GM12872 (cell line): ENCODE measurements at regions not wholly inside any gene's neighbourhood (a gene's known extent, or its start where the extent isn't known, plus 50 kb on each side); places are given as distances from the start of the nearest gene placed in this dataset.

Experiments
- CTCF ChIP-seq: IDR thresholded peaks from 3 replicates; pipeline ENCODE4 v1.5.1; 2011; ENCODE audit warnings: low read depth, mild to moderate bottlenecking, low read length, moderate library complexity; ENCODE audit not compliant: insufficient read depth

GRCh38 chr9:120338340-120338739 is 241.6 kb downstream of the CDK5RAP2 start:
- no peak for TF ChIP-seq CTCF

DNA sequence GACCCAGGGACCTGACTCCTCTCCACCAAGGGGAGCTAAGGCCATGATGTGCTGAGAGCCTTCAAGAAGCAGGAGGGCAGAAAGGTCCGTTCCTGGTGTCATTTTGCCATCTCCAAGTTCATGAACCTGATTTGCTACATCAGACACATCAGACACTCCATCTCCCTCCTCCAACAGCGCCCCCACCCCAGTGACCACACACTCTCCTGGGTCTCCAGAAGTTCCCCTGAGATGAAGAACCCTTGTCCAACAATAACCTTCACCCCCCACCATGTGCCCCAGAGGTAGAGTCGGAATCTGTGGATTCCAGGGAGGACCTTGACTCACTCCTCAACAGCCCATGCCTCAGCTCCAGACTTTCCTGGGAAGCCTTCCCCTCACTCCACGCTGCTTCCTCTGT is 242.8 kb downstream of the CDK5RAP2 start:
- no peak for TF ChIP-seq CTCF

DNA sequence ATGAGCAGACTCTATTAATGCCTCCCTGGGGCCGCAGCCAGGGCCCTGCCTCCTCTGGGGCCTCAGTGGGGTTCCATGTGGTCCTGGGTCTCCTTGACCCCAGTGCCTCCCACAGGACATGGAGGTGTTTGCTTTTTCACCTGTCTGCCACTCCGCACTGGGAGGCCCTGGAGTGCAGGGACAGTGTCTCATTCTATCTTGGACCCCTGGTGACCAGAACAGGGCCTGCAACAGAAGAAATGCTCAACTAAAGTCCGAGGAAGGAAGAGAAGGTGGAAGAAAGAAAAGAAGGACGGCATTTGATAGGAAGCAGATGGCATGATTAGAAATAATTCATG is 243.2 kb downstream of the CDK5RAP2 start:
- 0 out of 3 replicates have a peak, but pooled peaks have one; percentile 4 for TF ChIP-seq CTCF

- no peak for TF ChIP-seq CTCF
These were observed 243.8 kb downstream of the CDK5RAP2 start for GRCh38 chr9:120336021-120336752.

DNA sequence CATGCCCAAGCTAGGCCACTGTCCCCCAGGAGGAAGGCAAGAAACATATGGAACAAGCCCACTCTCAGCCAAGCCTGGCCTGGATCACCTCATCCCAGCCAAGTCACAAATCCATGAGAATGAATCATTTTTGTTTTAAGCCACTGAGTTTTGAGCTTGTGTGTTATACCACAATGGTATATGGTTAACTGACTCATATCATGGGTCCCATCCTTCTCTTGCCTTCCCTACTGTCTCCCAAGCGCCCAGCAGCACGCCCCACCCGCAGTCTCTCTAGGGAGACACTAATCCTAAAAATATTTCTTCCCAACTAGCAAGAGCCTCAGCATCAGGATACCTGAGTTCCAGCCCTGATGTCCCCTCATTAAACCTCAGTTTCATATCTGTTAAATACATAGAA is 248.1 kb downstream of the CDK5RAP2 start:
- TF ChIP-seq CTCF, result no peak

GRCh38 chr9:120330031-120330430 is 249.9 kb downstream of the CDK5RAP2 start:
- TF ChIP-seq CTCF, result no peak

GRCh38 chr9:120327322-120327721 is 252.6 kb downstream of the CDK5RAP2 start:
- no peak for TF ChIP-seq CTCF
